Mesenchymal stem cell (in vitro differentiated cells and primary cell): ENCODE measurements at regions not wholly inside any gene's neighbourhood (a gene's known extent, or its start where the extent isn't known, plus 50 kb on each side); places are given as distances from the start of the nearest gene placed in this dataset.

Source experiments
- DNase-seq: peaks from one replicate; pipeline ENCODE4 v3.0.0-alpha.2; 2013
- H2AFZ ChIP-seq: one replicate; pipeline ENCODE4 v1.6.1; 2013; ENCODE audit warnings: low read depth, mild to moderate bottlenecking, control low read depth, inconsistent platforms, low read length, moderate library complexity
- H2AK5ac ChIP-seq: 2 replicates; pipeline ENCODE4 v1.6.1; 2013; ENCODE audit warnings: low read length, moderate library complexity, mild to moderate bottlenecking, inconsistent platforms; ENCODE audit not compliant: severe bottlenecking
- H2BK120ac ChIP-seq: one replicate; pipeline ENCODE4 v1.6.1; 2013; ENCODE audit warnings: low read depth, mild to moderate bottlenecking, inconsistent platforms, low read length, moderate library complexity
- H2BK12ac ChIP-seq, 2 experiments: one replicate each; pipeline ENCODE4 v1.6.1; 2013; ENCODE audit warnings: inconsistent platforms in 2 of 2, low read length in 2 of 2, mild to moderate bottlenecking in 2 of 2, moderate library complexity in 2 of 2, control low read depth in 1 of 2
- H2BK15ac ChIP-seq: one replicate; pipeline ENCODE4 v1.6.1; 2013; ENCODE audit warnings: mild to moderate bottlenecking, low read depth, inconsistent platforms; ENCODE audit not compliant: poor library complexity, severe bottlenecking
- H2BK5ac ChIP-seq: 2 replicates; pipeline ENCODE4 v1.6.1; 2013; ENCODE audit warnings: low read depth, mild to moderate bottlenecking, low read length, control low read depth, inconsistent platforms; ENCODE audit not compliant: poor library complexity, severe bottlenecking
- H3K14ac ChIP-seq, 2 experiments: one replicate each; pipeline ENCODE4 v1.6.1; 2013; ENCODE audit warnings: inconsistent platforms in 2 of 2, low read length in 2 of 2, control low read depth in 1 of 2, mild to moderate bottlenecking in 1 of 2, moderate library complexity in 1 of 2
- H3K18ac ChIP-seq, 2 experiments: one replicate each; pipeline ENCODE4 v1.6.1; 2013; ENCODE audit warnings: inconsistent platforms in 2 of 2, low read length in 2 of 2, control low read depth in 1 of 2, low read depth in 1 of 2, mild to moderate bottlenecking in 1 of 2
- H3K23ac ChIP-seq, 2 experiments: one replicate each; pipeline ENCODE4 v1.6.1; 2013; ENCODE audit warnings: inconsistent platforms in 2 of 2, low read length in 2 of 2, mild to moderate bottlenecking in 2 of 2, moderate library complexity in 2 of 2, control low read depth in 1 of 2
- H3K27ac ChIP-seq: 2 replicates; pipeline ENCODE4 v1.5.1; 2013; ENCODE audit warnings: mild to moderate bottlenecking, moderate library complexity, low read length, control low read depth, inconsistent platforms; ENCODE audit not compliant: poor library complexity, severe bottlenecking
- H3K27me3 ChIP-seq, 2 experiments: 2 replicates each; pipeline versions ENCODE4 v1.6.1 to v1.7.0; 2013; ENCODE audit warnings: low read length in 2 of 2, mild to moderate bottlenecking in 2 of 2, moderate library complexity in 2 of 2, control low read depth in 1 of 2, inconsistent platforms in 1 of 2; ENCODE audit not compliant: control insufficient read depth in 1 of 2, insufficient read depth in 1 of 2
- H3K36me3 ChIP-seq, 2 experiments: 2 replicates each; pipeline versions ENCODE4 v1.6.1 to v1.7.0; 2013; ENCODE audit warnings: low read length in 2 of 2, control low read depth in 1 of 2, inconsistent platforms in 1 of 2, low read depth in 1 of 2, mild to moderate bottlenecking in 1 of 2; ENCODE audit not compliant: insufficient read depth in 2 of 2, control insufficient read depth in 1 of 2
- H3K4ac ChIP-seq, 2 experiments: one replicate each; pipeline ENCODE4 v1.6.1; 2013; ENCODE audit warnings: inconsistent platforms in 2 of 2, low read length in 2 of 2, mild to moderate bottlenecking in 2 of 2, moderate library complexity in 2 of 2, control low read depth in 1 of 2, low read depth in 1 of 2
- H3K4me1 ChIP-seq: 2 replicates; pipeline ENCODE4 v1.6.1; 2013; ENCODE audit warnings: low read depth, low read length, control low read depth; ENCODE audit not compliant: control insufficient read depth, insufficient read depth
- H3K4me2 ChIP-seq: 2 replicates; pipeline ENCODE4 v1.6.1; 2013; ENCODE audit warnings: low read length, mild to moderate bottlenecking, inconsistent platforms; ENCODE audit not compliant: poor library complexity, severe bottlenecking
- H3K4me3 ChIP-seq, 2 experiments: 2 replicates each; pipeline versions ENCODE4 v1.5.1 to v1.7.0; 2013; ENCODE audit warnings: low read length in 2 of 2, mild to moderate bottlenecking in 2 of 2, control low read depth in 1 of 2, low read depth in 1 of 2; ENCODE audit not compliant: insufficient read depth in 1 of 2
- H3K79me1 ChIP-seq: replicated peaks from 2 replicates; pipeline ENCODE4 v1.6.1; 2013; ENCODE audit warnings: mild to moderate bottlenecking, control low read depth, low read length, inconsistent platforms; ENCODE audit not compliant: poor library complexity, severe bottlenecking
- H3K9ac ChIP-seq: 2 replicates; pipeline ENCODE4 v1.7.0; 2013; ENCODE audit warnings: mild to moderate bottlenecking, low read length, moderate library complexity
- H3K9me3 ChIP-seq: 2 replicates; pipeline ENCODE4 v1.7.0; 2013; ENCODE audit warnings: mild to moderate bottlenecking, low read length; ENCODE audit not compliant: control insufficient read depth
- H4K8ac ChIP-seq: one replicate; pipeline ENCODE4 v1.6.1; 2013; ENCODE audit warnings: inconsistent platforms, mild to moderate bottlenecking, low read length, moderate library complexity
- H4K91ac ChIP-seq: one replicate; pipeline ENCODE4 v1.6.1; 2013; ENCODE audit warnings: mild to moderate bottlenecking, low read length, inconsistent platforms
- WGBS: methylation state at CpG from one replicate; pipeline ENCODE4 v1.1.7; 2013; ENCODE audit warnings: mixed read lengths; 5-methylcytosine and 5-hydroxymethylcytosine counted together

GRCh38 chrY:15600565-15600964, 1076.2 kb downstream of the NLGN4Y start:
- WGBS: 93% methylated on average over 3 of the region's 3 CpGs
- Histone ChIP-seq H4K8ac (no peak overlapping the region), H3K9ac (no peak overlapping the region), H3K23ac (no peak overlapping the region), H3K4me1 (no peaks in the 10 kb centered on the region), H3K4ac (no peak overlapping the region), H3K27ac (no peak overlapping the region), H2BK12ac (no peak overlapping the region), H2BK15ac (no peak overlapping the region), H2BK5ac (no peak overlapping the region), H3K36me3 (no peaks in the 10 kb centered on the region), H4K91ac (no peak overlapping the region), H3K9me3 (no peaks in the 10 kb centered on the region), H2AK5ac (no peak overlapping the region), H3K27me3 (no peaks in the 10 kb centered on the region), H3K4me2 (no peak overlapping the region), H3K79me1 (no peaks in the 10 kb centered on the region), H2BK120ac (no peak overlapping the region), H3K18ac (no peak overlapping the region), H3K4me3 (no peak overlapping the region), H2AFZ (no peak overlapping the region), H3K14ac (no peak overlapping the region)
- no peak for DNase-seq

DNA sequence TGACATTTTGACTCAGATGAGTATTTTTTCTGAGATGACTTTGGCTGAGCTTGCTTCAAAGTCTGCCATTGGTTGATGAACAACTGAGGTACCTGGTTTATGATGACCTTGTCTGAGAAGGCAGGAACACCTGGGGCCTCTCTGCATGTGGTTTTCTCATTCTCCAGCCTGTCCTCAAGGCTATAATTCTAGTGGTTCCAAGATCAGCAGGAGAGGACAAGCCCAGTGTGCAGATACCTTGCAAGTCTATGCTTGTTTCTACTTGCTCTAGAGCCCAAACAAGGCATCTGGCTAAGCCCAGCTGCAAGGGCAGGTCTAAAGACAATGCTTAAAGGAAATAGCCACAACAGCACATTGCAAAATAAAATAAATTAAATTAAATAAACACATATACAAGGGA, 1100.0 kb downstream of the NLGN4Y start:
- no peaks in the 10 kb centered on the region for H3K27me3 ChIP-seq
- no peak overlapping the region for H3K18ac ChIP-seq
- H3K14ac ChIP-seq: no peak overlapping the region
- no peaks in the 10 kb centered on the region for H3K79me1 ChIP-seq
- no peak overlapping the region for H2BK5ac ChIP-seq
- H3K4me1 ChIP-seq: no peaks in the 10 kb centered on the region
- H3K4me3 ChIP-seq: no peak overlapping the region
- no peaks in the 10 kb centered on the region for H3K36me3 ChIP-seq
- no peak overlapping the region for H3K9ac ChIP-seq
- no peak overlapping the region for H2BK12ac ChIP-seq
- H4K8ac ChIP-seq: no peak overlapping the region
- H2AFZ ChIP-seq: no peak overlapping the region
- no peak overlapping the region for H3K27ac ChIP-seq
- no peak overlapping the region for H3K23ac ChIP-seq
- no peak overlapping the region for H2BK15ac ChIP-seq
- DNase-seq: no peak
- H4K91ac ChIP-seq: no peak overlapping the region
- no peak overlapping the region for H3K4me2 ChIP-seq
- H2BK120ac ChIP-seq: no peak overlapping the region
- H2AK5ac ChIP-seq: no peak overlapping the region
- no peaks in the 10 kb centered on the region for H3K9me3 ChIP-seq
- H3K4ac ChIP-seq: no peak overlapping the region

DNA sequence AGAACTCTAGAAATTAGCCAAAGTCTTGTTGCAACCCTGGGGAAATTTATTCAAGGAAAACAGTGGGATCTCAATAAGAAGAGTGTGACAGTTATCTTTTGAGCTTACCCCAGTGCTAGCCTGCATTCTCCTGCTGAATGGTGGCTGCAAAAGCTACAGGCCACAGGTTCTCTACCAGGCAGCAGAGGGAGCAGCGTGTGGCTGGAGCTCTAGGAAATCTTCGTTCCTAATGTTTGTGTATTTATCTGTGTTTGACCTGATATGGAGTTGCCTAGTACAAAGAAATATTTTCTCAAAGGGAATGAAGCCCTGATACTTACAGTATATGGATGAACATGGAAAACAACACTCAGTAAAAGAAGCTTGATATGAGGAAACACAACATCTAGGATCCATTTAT, 1100.6 kb downstream of the NLGN4Y start:
- H3K18ac ChIP-seq: no peak overlapping the region
- H2BK15ac ChIP-seq: no peak overlapping the region
- no peak overlapping the region for H2BK5ac ChIP-seq
- no peak overlapping the region for H4K8ac ChIP-seq
- no peak overlapping the region for H3K4me2 ChIP-seq
- no peaks in the 10 kb centered on the region for H3K4me1 ChIP-seq
- H2AK5ac ChIP-seq: no peak overlapping the region
- no peak overlapping the region for H2BK12ac ChIP-seq
- no peak overlapping the region for H3K4me3 ChIP-seq
- no peaks in the 10 kb centered on the region for H3K36me3 ChIP-seq
- no peaks in the 10 kb centered on the region for H3K79me1 ChIP-seq
- no peaks in the 10 kb centered on the region for H3K27me3 ChIP-seq
- no peaks in the 10 kb centered on the region for H3K9me3 ChIP-seq
- WGBS: 78% methylated on average over 1 of the region's 2 CpGs
- DNase-seq: no peak
- H3K9ac ChIP-seq: no peak overlapping the region
- no peak overlapping the region for H3K27ac ChIP-seq
- no peak overlapping the region for H3K4ac ChIP-seq
- no peak overlapping the region for H2AFZ ChIP-seq
- no peak overlapping the region for H3K14ac ChIP-seq
- no peak overlapping the region for H4K91ac ChIP-seq
- no peak overlapping the region for H3K23ac ChIP-seq
- H2BK120ac ChIP-seq: no peak overlapping the region

DNA sequence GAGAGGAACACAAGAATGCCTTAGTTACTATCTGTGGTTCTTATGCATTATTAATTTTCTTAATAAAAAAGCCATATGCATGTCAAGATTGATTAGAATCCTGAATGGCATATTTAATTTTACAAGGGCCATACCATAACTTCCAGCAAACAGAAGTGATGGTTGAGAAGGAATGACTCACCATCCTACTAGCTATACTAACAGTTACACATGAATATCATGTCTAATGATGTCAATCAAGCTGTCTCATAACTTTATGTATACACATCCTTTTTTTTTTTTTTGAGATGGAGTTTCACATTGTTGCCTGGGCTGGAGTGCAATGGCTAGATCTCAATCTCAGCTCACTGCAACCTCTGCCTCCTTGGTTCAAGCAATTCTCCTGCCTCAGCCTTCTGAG, 1123.9 kb downstream of the NLGN4Y start:
- DNase-seq: no peak
- H3K27ac ChIP-seq: no peak overlapping the region
- H2BK15ac ChIP-seq: no peak overlapping the region

More for the DNA sequence above, 1123.9 kb downstream of the NLGN4Y start:
- Histone ChIP-seq H3K4me1 (no peaks in the 10 kb centered on the region), H3K4ac (no peak overlapping the region), H3K79me1 (no peaks in the 10 kb centered on the region), H3K27me3 (no peaks in the 10 kb centered on the region), H3K9ac (no peak overlapping the region), H2BK12ac (no peak overlapping the region), H3K4me3 (no peak overlapping the region), H2AK5ac (no peak overlapping the region), H3K23ac (no peak overlapping the region), H2BK120ac (no peak overlapping the region), H4K91ac (no peak overlapping the region), H2AFZ (no peak overlapping the region), H3K4me2 (no peak overlapping the region), H3K14ac (no peak overlapping the region), H3K36me3 (no peaks in the 10 kb centered on the region), H4K8ac (no peak overlapping the region), H3K9me3 (no peaks in the 10 kb centered on the region), H3K18ac (no peak overlapping the region), H2BK5ac (no peak overlapping the region)
